Thyroid gland (tissue), 4 donors: ENCODE measurements at regions not wholly inside any gene's neighbourhood (a gene's known extent, or its start where the extent isn't known, plus 50 kb on each side); places are given as distances from the start of the nearest gene placed in this dataset.

Experiments used
- POLR2A ChIP-seq, 2 donors: fragments of 450-650 bp; IDR thresholded peaks; one replicate each; pipeline ENCODE4 v1.6.1; 2017; ENCODE audit warnings: antibody characterized with exemption in 2 of 2, mild to moderate bottlenecking in 2 of 2, moderate library complexity in 1 of 2
- TF ChIP-seq, protein P1 (sequence below), 6 experiments: fragments of 200-600 bp in 3 of 6; fragments of 450-650 bp in 3 of 6; sonication (generic) in 3 of 6; IDR thresholded peaks; one replicate each; pipeline ENCODE4 v1.5.1; 2016 to 2019; ENCODE audit warnings: antibody characterized with exemption in 6 of 6, mild to moderate bottlenecking in 2 of 6, inconsistent platforms in 1 of 6, moderate library complexity in 1 of 6

DNA sequence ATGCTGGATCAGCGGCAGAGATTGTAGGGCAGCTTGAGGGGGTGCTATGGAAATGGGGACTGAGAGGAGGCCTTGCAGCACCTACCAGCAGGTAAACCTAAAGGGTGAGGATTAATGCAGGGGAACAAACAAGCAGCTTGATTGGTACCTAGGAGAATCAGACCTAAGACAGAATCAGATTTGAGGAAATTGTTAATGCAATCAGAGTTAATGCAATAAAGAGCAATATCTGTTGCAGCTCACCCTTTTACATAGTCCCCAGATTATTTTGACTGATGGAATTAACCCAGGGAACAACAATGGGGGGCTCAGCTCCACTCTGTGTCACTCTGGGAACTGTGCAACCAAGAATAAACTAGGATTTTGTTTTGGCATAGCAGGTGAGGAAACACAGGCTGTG is 64.5 kb downstream of the ZC3H11B start:
- TF ChIP-seq POLR2A (IDR thresholded peaks at IDR 0.05) = no peak
- TF ChIP-seq, protein P1, sequence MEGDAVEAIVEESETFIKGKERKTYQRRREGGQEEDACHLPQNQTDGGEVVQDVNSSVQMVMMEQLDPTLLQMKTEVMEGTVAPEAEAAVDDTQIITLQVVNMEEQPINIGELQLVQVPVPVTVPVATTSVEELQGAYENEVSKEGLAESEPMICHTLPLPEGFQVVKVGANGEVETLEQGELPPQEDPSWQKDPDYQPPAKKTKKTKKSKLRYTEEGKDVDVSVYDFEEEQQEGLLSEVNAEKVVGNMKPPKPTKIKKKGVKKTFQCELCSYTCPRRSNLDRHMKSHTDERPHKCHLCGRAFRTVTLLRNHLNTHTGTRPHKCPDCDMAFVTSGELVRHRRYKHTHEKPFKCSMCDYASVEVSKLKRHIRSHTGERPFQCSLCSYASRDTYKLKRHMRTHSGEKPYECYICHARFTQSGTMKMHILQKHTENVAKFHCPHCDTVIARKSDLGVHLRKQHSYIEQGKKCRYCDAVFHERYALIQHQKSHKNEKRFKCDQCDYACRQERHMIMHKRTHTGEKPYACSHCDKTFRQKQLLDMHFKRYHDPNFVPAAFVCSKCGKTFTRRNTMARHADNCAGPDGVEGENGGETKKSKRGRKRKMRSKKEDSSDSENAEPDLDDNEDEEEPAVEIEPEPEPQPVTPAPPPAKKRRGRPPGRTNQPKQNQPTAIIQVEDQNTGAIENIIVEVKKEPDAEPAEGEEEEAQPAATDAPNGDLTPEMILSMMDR (IDR thresholded peaks at IDR 0.05) = no peak
